Calu3 (cell line): ENCODE measurements at regions not wholly inside any gene's neighbourhood (a gene's known extent, or its start where the extent isn't known, plus 50 kb on each side); places are given as distances from the start of the nearest gene placed in this dataset.

Experiments used
- BruUV-seq: library from RNA; stranded (reverse); fragments of 400-500 nt; replicated peaks from 2 replicates; lab custom pipeline; 2021; lab: Mats Ljungman, UMichigan
- CTCF ChIA-PET: fragments of 300-600 bp; sonication (Branson Sonifier 250); formaldehyde crosslinking; loops from one replicate; lab custom pipeline; 2022; ENCODE audit warnings: antibody characterized with exemption; lab: Charles Lee
- DNase-seq: peaks from one replicate; pipeline ENCODE4 v3.0.0; 2022
- H3K27ac Mint-ChIP-seq: one replicate; pipeline ENCODE4 v1.8.0; 2022; ENCODE audit warnings: mixed read lengths; ENCODE audit not compliant: unreplicated experiment
- H3K27me3 Mint-ChIP-seq: one replicate; pipeline ENCODE4 v1.8.0; 2022; ENCODE audit warnings: mixed read lengths; ENCODE audit not compliant: unreplicated experiment
- H3K36me3 Mint-ChIP-seq: one replicate; pipeline ENCODE4 v1.8.0; 2022; ENCODE audit warnings: mild to moderate bottlenecking, moderate library complexity, mixed read lengths; ENCODE audit not compliant: insufficient read depth, unreplicated experiment
- H3K4me1 Mint-ChIP-seq: one replicate; pipeline ENCODE4 v1.8.0; 2022; ENCODE audit warnings: mild to moderate bottlenecking, low read depth, mixed read lengths; ENCODE audit not compliant: unreplicated experiment
- H3K4me3 Mint-ChIP-seq: one replicate; pipeline ENCODE4 v1.8.0; 2022; ENCODE audit warnings: mild to moderate bottlenecking, low read depth, moderate library complexity, mixed read lengths; ENCODE audit not compliant: unreplicated experiment
- H3K9me3 Mint-ChIP-seq: one replicate; pipeline ENCODE4 v1.8.0; 2022; ENCODE audit warnings: low read depth, mixed read lengths; ENCODE audit not compliant: unreplicated experiment
- CTCF ChIP-seq: fragments of 200-600 bp; IDR thresholded peaks from one replicate; pipeline ENCODE4 v1.8.0; 2022; ENCODE audit warnings: antibody characterized with exemption; ENCODE audit not compliant: unreplicated experiment
- intact Hi-C: fragments of 100-400 bp; cut with micrococcal nuclease; formaldehyde crosslinking; loops from one replicate; pipeline ENCODE4 v1.10.0; 2022; ENCODE audit not compliant: unreplicated experiment

- no peaks in the 10 kb centered on the region for H3K36me3 Mint-ChIP-seq
- H3K4me1 Mint-ChIP-seq = no peaks in the 10 kb centered on the region
- no TSS peak for BruUV-seq
- no peak for TF ChIP-seq CTCF
- intact Hi-C loops = no loop called here
- no peak for DNase-seq
- CTCF ChIA-PET = no interaction called here
- H3K27me3 Mint-ChIP-seq = no peaks in the 10 kb centered on the region
- peaks cover 13% of the 10 kb centered on the region for H3K9me3 Mint-ChIP-seq
- no peak overlapping the region for H3K27ac Mint-ChIP-seq
- H3K4me3 Mint-ChIP-seq = no peak overlapping the region
Observed at GRCh38 chr7:69414555-69414954, 183.7 kb upstream of the AUTS2 start.

GRCh38 chr7:69418869-69419670 lies 179.2 kb upstream of the AUTS2 start:
- TF ChIP-seq CTCF = no peak
- CTCF ChIA-PET = interaction anchor here (0.6 kb wide), 1 partner anchor 240 kb away, joined by 4 read pairs; no protein-coding TSS in a partner anchor
- no peak for DNase-seq
- Mint-ChIP-seq H3K27ac (no peak overlapping the region), H3K9me3 (peaks cover 10% of the 10 kb centered on the region), H3K4me1 (no peaks in the 10 kb centered on the region), H3K4me3 (no peak overlapping the region), H3K36me3 (no peaks in the 10 kb centered on the region), H3K27me3 (no peaks in the 10 kb centered on the region)
- intact Hi-C loops = no loop called here
- no TSS peak for BruUV-seq

GRCh38 chr7:69419934-69420333 lies 178.3 kb upstream of the AUTS2 start:
- no peaks in the 10 kb centered on the region for H3K4me1 Mint-ChIP-seq
- intact Hi-C loops = no loop called here
- no peak overlapping the region for H3K27ac Mint-ChIP-seq
- H3K27me3 Mint-ChIP-seq = no peaks in the 10 kb centered on the region
- no peak for DNase-seq
- H3K9me3 Mint-ChIP-seq = peaks cover 8% of the 10 kb centered on the region
- CTCF ChIA-PET = no interaction called here
- no peak overlapping the region for H3K4me3 Mint-ChIP-seq
- no peak for TF ChIP-seq CTCF
- no peaks in the 10 kb centered on the region for H3K36me3 Mint-ChIP-seq
- BruUV-seq = no TSS peak

GRCh38 chr7:69422574-69422985 lies 175.7 kb upstream of the AUTS2 start:
- intact Hi-C loops = no loop called here
- H3K27me3 Mint-ChIP-seq = no peaks in the 10 kb centered on the region
- TF ChIP-seq CTCF = no peak
- no peak for DNase-seq
- H3K4me1 Mint-ChIP-seq = no peaks in the 10 kb centered on the region
- peaks cover 10% of the 10 kb centered on the region for H3K9me3 Mint-ChIP-seq
- no TSS peak for BruUV-seq
- H3K4me3 Mint-ChIP-seq = no peak overlapping the region
- H3K36me3 Mint-ChIP-seq = no peaks in the 10 kb centered on the region
- CTCF ChIA-PET = no interaction called here
- H3K27ac Mint-ChIP-seq = no peak overlapping the region
